ENCODE measurements at regions not wholly inside any gene's neighbourhood (a gene's known extent, or its start where the extent isn't known, plus 50 kb on each side); places are given as distances from the start of the nearest gene placed in this dataset.
"Not testable (repeated sequence)": the region's sequence is repeated elsewhere in the genome, so short reads cannot be mapped to it uniquely, and the experiment has no call there.

GRCh38 chr16:76705892-76706291 lies 428.7 kb downstream of the CNTNAP4 start:
- Histone ChIP-seq H3K27ac (no peak overlapping the region), H3K4me3 (no peak overlapping the region)

GRCh38 chr16:76713191-76713590 lies 436.0 kb downstream of the CNTNAP4 start:
- H3K27ac ChIP-seq = no peak overlapping the region
- H3K4me3 ChIP-seq = no peak overlapping the region

- H3K27ac ChIP-seq, H3K4me3 ChIP-seq: not testable (repeated sequence)
These were observed 439.1 kb downstream of the CNTNAP4 start for GRCh38 chr16:76716251-76716650.

- Histone ChIP-seq H3K4me3 (no peak overlapping the region), H3K27ac (no peak overlapping the region)
These were observed 447.0 kb downstream of the CNTNAP4 start for GRCh38 chr16:76724181-76724580.

GRCh38 chr16:76729525-76729924 lies 452.3 kb downstream of the CNTNAP4 start:
- Histone ChIP-seq H3K4me3 (no peak overlapping the region), H3K27ac (no peak overlapping the region)

- Histone ChIP-seq H3K27ac (no peak overlapping the region), H3K4me3 (no peak overlapping the region)
These were observed 455.7 kb downstream of the CNTNAP4 start for GRCh38 chr16:76732894-76733293.

- Histone ChIP-seq H3K27ac (no peak overlapping the region), H3K4me3 (no peak overlapping the region)
These were observed 449.4 kb upstream of the MON1B start for GRCh38 chr16:76741623-76742022.

GRCh38 chr16:76748461-76749348 lies 442.3 kb upstream of the MON1B start:
- no peak overlapping the region for H3K4me3 ChIP-seq

GRCh38 chr16:76749780-76750375 lies 441.1 kb upstream of the MON1B start:
- H3K4me3 ChIP-seq = no peak overlapping the region
- H3K27ac ChIP-seq = no peak overlapping the region

More at GRCh38 chr16:76748461-76749348, 442.3 kb upstream of the MON1B start:
- no peak overlapping the region for H3K27ac ChIP-seq

- H3K27ac ChIP-seq = no peak overlapping the region
- no peak overlapping the region for H3K4me3 ChIP-seq
These were observed 435.5 kb upstream of the MON1B start for GRCh38 chr16:76755496-76755895.

GRCh38 chr16:76756423-76756822 lies 434.6 kb upstream of the MON1B start:
- no peak overlapping the region for H3K4me3 ChIP-seq
- no peak overlapping the region for H3K27ac ChIP-seq

- Histone ChIP-seq H3K4me3 (no peak overlapping the region), H3K27ac (no peak overlapping the region)
These were observed 434.0 kb upstream of the MON1B start for GRCh38 chr16:76756951-76757350.

- H3K4me3 ChIP-seq = no peak overlapping the region
These were observed 424.5 kb upstream of the MON1B start for GRCh38 chr16:76766538-76766937.

GRCh38 chr16:76768316-76768715 lies 422.7 kb upstream of the MON1B start:
- H3K27ac ChIP-seq = no peak overlapping the region
- H3K4me3 ChIP-seq = no peak overlapping the region

More at GRCh38 chr16:76766538-76766937, 424.5 kb upstream of the MON1B start:
- H3K27ac ChIP-seq = no peak overlapping the region

GRCh38 chr16:76768948-76769347 lies 422.0 kb upstream of the MON1B start:
- H3K4me3 ChIP-seq = no peak overlapping the region
- no peak overlapping the region for H3K27ac ChIP-seq

GRCh38 chr16:76771216-76771615 lies 419.8 kb upstream of the MON1B start:
- H3K4me3 ChIP-seq = no peak overlapping the region
- no peak overlapping the region for H3K27ac ChIP-seq

GRCh38 chr16:76777721-76778465 lies 413.1 kb upstream of the MON1B start:
- Histone ChIP-seq H3K27ac (no peak overlapping the region), H3K4me3 (no peak overlapping the region)

- no peak overlapping the region for H3K4me3 ChIP-seq
- H3K27ac ChIP-seq = no peak overlapping the region
These were observed 410.4 kb upstream of the MON1B start for GRCh38 chr16:76780556-76780955.

- no peak overlapping the region for H3K4me3 ChIP-seq
- H3K27ac ChIP-seq = no peak overlapping the region
These were observed 406.5 kb upstream of the MON1B start for GRCh38 chr16:76784530-76784929.

GRCh38 chr16:76787394-76787793 lies 403.6 kb upstream of the MON1B start:
- H3K4me3 ChIP-seq = no peak overlapping the region

GRCh38 chr16:76791151-76791550 lies 399.8 kb upstream of the MON1B start:
- H3K27ac ChIP-seq = no peak overlapping the region

More at GRCh38 chr16:76787394-76787793, 403.6 kb upstream of the MON1B start:
- H3K27ac ChIP-seq = no peak overlapping the region

More at GRCh38 chr16:76791151-76791550, 399.8 kb upstream of the MON1B start:
- H3K4me3 ChIP-seq = no peak overlapping the region

All from skin epidermis (tissue), 12 donors.